ENCODE measurements at regions not wholly inside any gene's neighbourhood (a gene's known extent, or its start where the extent isn't known, plus 50 kb on each side); places are given as distances from the start of the nearest gene placed in this dataset.

DNA sequence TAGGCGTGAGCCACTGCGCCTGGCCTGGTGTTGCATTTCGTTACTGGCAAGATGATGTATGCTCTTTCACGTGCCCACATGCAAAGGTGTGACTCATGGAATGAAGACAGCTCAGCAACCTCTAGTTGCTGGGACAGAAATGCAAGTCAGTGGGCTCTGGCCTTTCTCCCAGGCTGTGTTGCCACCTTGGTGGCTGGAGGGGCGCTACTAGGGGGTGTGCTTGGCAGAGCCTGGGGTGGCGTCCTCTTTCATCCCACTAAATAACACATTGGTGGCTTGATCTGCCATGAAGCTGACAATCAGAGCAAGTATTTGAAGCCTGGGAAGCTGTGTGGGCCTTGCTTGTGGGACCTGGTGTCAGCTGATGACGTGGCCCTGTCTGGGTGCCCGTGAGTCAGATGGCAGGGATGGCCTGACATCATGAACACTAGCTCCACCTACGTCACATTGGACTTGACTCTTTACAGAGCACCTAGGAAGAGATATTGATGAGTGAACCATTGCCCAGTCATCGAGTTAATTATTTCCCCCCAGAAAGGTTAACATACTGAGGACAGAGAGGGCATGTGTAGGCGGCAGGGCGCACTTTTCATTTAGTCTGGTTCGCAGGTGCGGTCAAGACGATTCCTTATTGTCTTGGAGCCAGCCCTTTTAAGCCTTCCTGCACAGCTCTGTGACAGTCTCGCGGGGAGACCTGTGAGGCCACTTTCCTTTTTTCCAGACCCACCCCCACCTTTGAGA, 154.2 kb downstream of the TM9SF2 start (continued):
- TF ChIP-seq, protein P1, sequence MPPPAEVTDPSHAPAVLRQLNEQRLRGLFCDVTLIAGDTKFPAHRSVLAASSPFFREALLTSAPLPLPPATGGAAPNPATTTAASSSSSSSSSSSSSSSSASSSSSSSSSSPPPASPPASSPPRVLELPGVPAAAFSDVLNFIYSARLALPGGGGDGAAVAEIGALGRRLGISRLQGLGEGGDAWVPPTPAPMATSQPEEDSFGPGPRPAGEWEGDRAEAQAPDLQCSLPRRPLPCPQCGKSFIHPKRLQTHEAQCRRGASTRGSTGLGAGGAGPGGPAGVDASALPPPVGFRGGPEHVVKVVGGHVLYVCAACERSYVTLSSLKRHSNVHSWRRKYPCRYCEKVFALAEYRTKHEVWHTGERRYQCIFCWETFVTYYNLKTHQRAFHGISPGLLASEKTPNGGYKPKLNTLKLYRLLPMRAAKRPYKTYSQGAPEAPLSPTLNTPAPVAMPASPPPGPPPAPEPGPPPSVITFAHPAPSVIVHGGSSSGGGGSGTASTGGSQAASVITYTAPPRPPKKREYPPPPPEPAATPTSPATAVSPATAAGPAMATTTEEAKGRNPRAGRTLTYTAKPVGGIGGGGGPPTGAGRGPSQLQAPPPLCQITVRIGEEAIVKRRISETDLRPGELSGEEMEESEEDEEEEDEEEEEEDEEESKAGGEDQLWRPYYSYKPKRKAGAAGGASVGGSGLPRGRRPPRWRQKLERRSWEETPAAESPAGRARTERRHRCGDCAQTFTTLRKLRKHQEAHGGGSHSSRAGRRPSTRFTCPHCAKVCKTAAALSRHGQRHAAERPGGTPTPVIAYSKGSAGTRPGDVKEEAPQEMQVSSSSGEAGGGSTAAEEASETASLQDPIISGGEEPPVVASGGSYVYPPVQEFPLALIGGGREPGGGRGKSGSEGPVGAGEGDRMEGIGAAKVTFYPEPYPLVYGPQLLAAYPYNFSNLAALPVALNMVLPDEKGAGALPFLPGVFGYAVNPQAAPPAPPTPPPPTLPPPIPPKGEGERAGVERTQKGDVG (CRISPR knock-in tag; IDR thresholded peaks at IDR 0.05; ENCODE audit: borderline replicate concordance), result no peak
- TF ChIP-seq HMGA1 (CRISPR knock-in tag; conservative IDR thresholded peaks at IDR 0.05) (no peak), SMARCE1 (IDR thresholded peaks at IDR 0.05; ENCODE audit: borderline replicate concordance) (no peak), ZNF335 (CRISPR knock-in tag; IDR thresholded peaks at IDR 0.05) (no peak), ZNF891 (CRISPR knock-in tag; IDR thresholded peaks at IDR 0.05) (0 out of 2 replicates have a peak, but pooled peaks have one; percentile 41), POLR2A (IDR thresholded peaks at IDR 0.05; ENCODE audit: insufficient read depth in 1 of 2, low read depth in 2 of 2, low read length in 2 of 2) (no peak), KAT7 (CRISPR knock-in tag; IDR thresholded peaks at IDR 0.05; ENCODE audit: borderline replicate concordance) (no peak), NFE2L1 (CRISPR knock-in tag; IDR thresholded peaks at IDR 0.05; ENCODE audit: borderline replicate concordance) (no peak), KMT2B (CRISPR knock-in tag; IDR thresholded peaks at IDR 0.05) (no peak), ZNF350 (CRISPR knock-in tag; IDR thresholded peaks at IDR 0.05; ENCODE audit: borderline replicate concordance, low read depth) (no peak; the same call in 1 of the 2 replicates), SCMH1 (CRISPR knock-in tag; IDR thresholded peaks at IDR 0.05; ENCODE audit: borderline replicate concordance) (no peak), JUN (CRISPR knock-in tag; IDR thresholded peaks at IDR 0.05) (no peak), KLF11 (CRISPR knock-in tag; IDR thresholded peaks at IDR 0.05) (no peak), SP140L (CRISPR knock-in tag; IDR thresholded peaks at IDR 0.05; ENCODE audit: borderline replicate concordance) (no peak), STAT5B (CRISPR knock-in tag; IDR thresholded peaks at IDR 0.05) (no peak)
- TF ChIP-seq, protein P2, sequence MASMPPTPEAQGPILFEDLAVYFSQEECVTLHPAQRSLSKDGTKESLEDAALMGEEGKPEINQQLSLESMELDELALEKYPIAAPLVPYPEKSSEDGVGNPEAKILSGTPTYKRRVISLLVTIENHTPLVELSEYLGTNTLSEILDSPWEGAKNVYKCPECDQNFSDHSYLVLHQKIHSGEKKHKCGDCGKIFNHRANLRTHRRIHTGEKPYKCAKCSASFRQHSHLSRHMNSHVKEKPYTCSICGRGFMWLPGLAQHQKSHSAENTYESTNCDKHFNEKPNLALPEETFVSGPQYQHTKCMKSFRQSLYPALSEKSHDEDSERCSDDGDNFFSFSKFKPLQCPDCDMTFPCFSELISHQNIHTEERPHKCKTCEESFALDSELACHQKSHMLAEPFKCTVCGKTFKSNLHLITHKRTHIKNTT (CRISPR knock-in tag; IDR thresholded peaks at IDR 0.05), result no peak
- TF ChIP-seq, protein P3, sequence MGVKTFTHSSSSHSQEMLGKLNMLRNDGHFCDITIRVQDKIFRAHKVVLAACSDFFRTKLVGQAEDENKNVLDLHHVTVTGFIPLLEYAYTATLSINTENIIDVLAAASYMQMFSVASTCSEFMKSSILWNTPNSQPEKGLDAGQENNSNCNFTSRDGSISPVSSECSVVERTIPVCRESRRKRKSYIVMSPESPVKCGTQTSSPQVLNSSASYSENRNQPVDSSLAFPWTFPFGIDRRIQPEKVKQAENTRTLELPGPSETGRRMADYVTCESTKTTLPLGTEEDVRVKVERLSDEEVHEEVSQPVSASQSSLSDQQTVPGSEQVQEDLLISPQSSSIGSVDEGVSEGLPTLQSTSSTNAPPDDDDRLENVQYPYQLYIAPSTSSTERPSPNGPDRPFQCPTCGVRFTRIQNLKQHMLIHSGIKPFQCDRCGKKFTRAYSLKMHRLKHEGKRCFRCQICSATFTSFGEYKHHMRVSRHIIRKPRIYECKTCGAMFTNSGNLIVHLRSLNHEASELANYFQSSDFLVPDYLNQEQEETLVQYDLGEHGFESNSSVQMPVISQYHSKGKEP (CRISPR knock-in tag; IDR thresholded peaks at IDR 0.05), result no peak
- TF ChIP-seq, protein P4, sequence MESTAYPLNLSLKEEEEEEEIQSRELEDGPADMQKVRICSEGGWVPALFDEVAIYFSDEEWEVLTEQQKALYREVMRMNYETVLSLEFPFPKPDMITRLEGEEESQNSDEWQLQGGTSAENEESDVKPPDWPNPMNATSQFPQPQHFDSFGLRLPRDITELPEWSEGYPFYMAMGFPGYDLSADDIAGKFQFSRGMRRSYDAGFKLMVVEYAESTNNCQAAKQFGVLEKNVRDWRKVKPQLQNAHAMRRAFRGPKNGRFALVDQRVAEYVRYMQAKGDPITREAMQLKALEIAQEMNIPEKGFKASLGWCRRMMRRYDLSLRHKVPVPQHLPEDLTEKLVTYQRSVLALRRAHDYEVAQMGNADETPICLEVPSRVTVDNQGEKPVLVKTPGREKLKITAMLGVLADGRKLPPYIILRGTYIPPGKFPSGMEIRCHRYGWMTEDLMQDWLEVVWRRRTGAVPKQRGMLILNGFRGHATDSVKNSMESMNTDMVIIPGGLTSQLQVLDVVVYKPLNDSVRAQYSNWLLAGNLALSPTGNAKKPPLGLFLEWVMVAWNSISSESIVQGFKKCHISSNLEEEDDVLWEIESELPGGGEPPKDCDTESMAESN (CRISPR knock-in tag; conservative IDR thresholded peaks at IDR 0.05), result 0 out of 2 replicates have a peak, but pooled peaks have one; percentile 29
- TF ChIP-seq, protein P5, sequence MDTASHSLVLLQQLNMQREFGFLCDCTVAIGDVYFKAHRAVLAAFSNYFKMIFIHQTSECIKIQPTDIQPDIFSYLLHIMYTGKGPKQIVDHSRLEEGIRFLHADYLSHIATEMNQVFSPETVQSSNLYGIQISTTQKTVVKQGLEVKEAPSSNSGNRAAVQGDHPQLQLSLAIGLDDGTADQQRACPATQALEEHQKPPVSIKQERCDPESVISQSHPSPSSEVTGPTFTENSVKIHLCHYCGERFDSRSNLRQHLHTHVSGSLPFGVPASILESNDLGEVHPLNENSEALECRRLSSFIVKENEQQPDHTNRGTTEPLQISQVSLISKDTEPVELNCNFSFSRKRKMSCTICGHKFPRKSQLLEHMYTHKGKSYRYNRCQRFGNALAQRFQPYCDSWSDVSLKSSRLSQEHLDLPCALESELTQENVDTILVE (CRISPR knock-in tag; IDR thresholded peaks at IDR 0.05), result no peak
- TF ChIP-seq, protein P6, sequence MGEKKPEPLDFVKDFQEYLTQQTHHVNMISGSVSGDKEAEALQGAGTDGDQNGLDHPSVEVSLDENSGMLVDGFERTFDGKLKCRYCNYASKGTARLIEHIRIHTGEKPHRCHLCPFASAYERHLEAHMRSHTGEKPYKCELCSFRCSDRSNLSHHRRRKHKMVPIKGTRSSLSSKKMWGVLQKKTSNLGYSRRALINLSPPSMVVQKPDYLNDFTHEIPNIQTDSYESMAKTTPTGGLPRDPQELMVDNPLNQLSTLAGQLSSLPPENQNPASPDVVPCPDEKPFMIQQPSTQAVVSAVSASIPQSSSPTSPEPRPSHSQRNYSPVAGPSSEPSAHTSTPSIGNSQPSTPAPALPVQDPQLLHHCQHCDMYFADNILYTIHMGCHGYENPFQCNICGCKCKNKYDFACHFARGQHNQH (CRISPR knock-in tag; IDR thresholded peaks at IDR 0.05), result no peak
